Astrocyte (in vitro differentiated cells and primary cell): ENCODE measurements at regions not wholly inside any gene's neighbourhood (a gene's known extent, or its start where the extent isn't known, plus 50 kb on each side); places are given as distances from the start of the nearest gene placed in this dataset.

ENCODE experiments used
- DNase-seq: peaks from one replicate; pipeline ENCODE4 v3.0.0-alpha.2; 2010; ENCODE audit warnings: low read depth
- FAIRE-seq: peaks from 2 replicates; lab custom pipeline; 2011; peaks lifted over from hg19 to GRCh38; lab: Jason Lieb, UNC
- H2AFZ ChIP-seq: 2 replicates; pipeline ENCODE4 v1.6.0; 2012; ENCODE audit warnings: low read depth, low read length, inconsistent platforms
- H3K27ac ChIP-seq: 2 replicates; pipeline ENCODE4 v1.5.1; 2011; ENCODE audit warnings: low read depth, low read length, inconsistent platforms
- H3K27me3 ChIP-seq: 2 replicates; pipeline ENCODE4 v1.6.0; 2011; ENCODE audit warnings: low read length, inconsistent platforms; ENCODE audit not compliant: insufficient read depth
- H3K36me3 ChIP-seq: 2 replicates; pipeline ENCODE4 v1.5.1; 2011; ENCODE audit warnings: low read length, inconsistent platforms; ENCODE audit not compliant: insufficient read depth
- H3K4me1 ChIP-seq: 2 replicates; pipeline ENCODE4 v1.5.1; 2011; ENCODE audit warnings: low read length, inconsistent platforms; ENCODE audit not compliant: insufficient read depth
- H3K4me2 ChIP-seq: 2 replicates; pipeline ENCODE4 v1.6.0; 2012; ENCODE audit warnings: low read length, inconsistent platforms
- H3K4me3 ChIP-seq: 2 replicates; pipeline ENCODE4 v1.5.1; 2011; ENCODE audit warnings: low read depth, mild to moderate bottlenecking, low read length, inconsistent platforms; ENCODE audit not compliant: insufficient read depth
- H3K79me2 ChIP-seq: 2 replicates; pipeline ENCODE4 v1.6.0; 2012; ENCODE audit warnings: mild to moderate bottlenecking, low read length, inconsistent platforms; ENCODE audit not compliant: insufficient read depth
- H3K9ac ChIP-seq: 2 replicates; pipeline ENCODE4 v1.6.0; 2012; ENCODE audit warnings: mild to moderate bottlenecking, low read length, inconsistent platforms
- H3K9me3 ChIP-seq: 2 replicates; pipeline ENCODE4 v1.5.1; 2012; ENCODE audit warnings: low read depth, mild to moderate bottlenecking, low read length, inconsistent platforms; ENCODE audit not compliant: insufficient read depth
- H4K20me1 ChIP-seq: 2 replicates; pipeline ENCODE4 v1.6.0; 2012; ENCODE audit warnings: low read length, inconsistent platforms; ENCODE audit not compliant: insufficient read depth
- H3K27ac Mint-ChIP-seq: one replicate; pipeline ENCODE4 v1.8.0; 2021; ENCODE audit warnings: mild to moderate bottlenecking, mixed read lengths; ENCODE audit not compliant: unreplicated experiment
- H3K27me3 Mint-ChIP-seq: one replicate; pipeline ENCODE4 v1.8.0; 2021; ENCODE audit warnings: low read depth, mixed read lengths; ENCODE audit not compliant: unreplicated experiment
- H3K36me3 Mint-ChIP-seq: one replicate; pipeline ENCODE4 v1.8.0; 2021; ENCODE audit warnings: low read depth, mixed read lengths; ENCODE audit not compliant: unreplicated experiment
- H3K4me1 Mint-ChIP-seq: one replicate; pipeline ENCODE4 v1.8.0; 2021; ENCODE audit warnings: low read depth, mixed read lengths; ENCODE audit not compliant: unreplicated experiment
- H3K4me3 Mint-ChIP-seq: one replicate; pipeline ENCODE4 v1.8.0; 2021; ENCODE audit warnings: mild to moderate bottlenecking, moderate library complexity, mixed read lengths; ENCODE audit not compliant: unreplicated experiment
- H3K9me3 Mint-ChIP-seq: one replicate; pipeline ENCODE4 v1.8.0; 2021; ENCODE audit warnings: mild to moderate bottlenecking, mixed read lengths; ENCODE audit not compliant: unreplicated experiment
- CTCF ChIP-seq: IDR thresholded peaks from 2 replicates; pipeline ENCODE4 v1.5.1; 2011; ENCODE audit warnings: low read depth, mild to moderate bottlenecking, inconsistent platforms, low read length, moderate library complexity; ENCODE audit not compliant: insufficient read depth
- EZH2 ChIP-seq: IDR thresholded peaks from 2 replicates; pipeline ENCODE4 v1.6.1; 2012; ENCODE audit warnings: mild to moderate bottlenecking, low read length, inconsistent platforms; ENCODE audit not compliant: insufficient read depth

- Histone ChIP-seq H3K4me1 (peaks cover 15% of the 10 kb centered on the region), H2AFZ (no peak overlapping the region), H3K4me3 (no peak overlapping the region), H3K27me3 (no peaks in the 10 kb centered on the region), H3K79me2 (no peaks in the 10 kb centered on the region), H3K27ac (no peak overlapping the region), H3K36me3 (no peaks in the 10 kb centered on the region), H3K9me3 (no peaks in the 10 kb centered on the region), H3K9ac (no peak overlapping the region), H3K4me2 (no peak overlapping the region), H4K20me1 (no peaks in the 10 kb centered on the region)
- TF ChIP-seq EZH2 (no peak), CTCF (no peak)
- FAIRE-seq, result no peak
- Mint-ChIP-seq H3K9me3 (no peaks in the 10 kb centered on the region), H3K4me3 (no peak overlapping the region), H3K36me3 (no peaks in the 10 kb centered on the region), H3K4me1 (peaks cover 14% of the 10 kb centered on the region), H3K27ac (no peak overlapping the region), H3K27me3 (no peaks in the 10 kb centered on the region)
- DNase-seq, result no peak
These were observed 181.2 kb upstream of the PALMD start for GRCh38 chr1:99464738-99465137.

- H3K9me3 Mint-ChIP-seq, result no peaks in the 10 kb centered on the region
- no peaks in the 10 kb centered on the region for H3K27me3 Mint-ChIP-seq
- Histone ChIP-seq H3K4me2 (peak overlapping the region; percentile 57), H3K27me3 (no peaks in the 10 kb centered on the region), H3K4me3 (no peak overlapping the region), H3K27ac (peak overlapping the region; percentile 31), H3K9me3 (no peaks in the 10 kb centered on the region), H3K9ac (no peak overlapping the region), H3K4me1 (peaks cover 15% of the 10 kb centered on the region), H4K20me1 (no peaks in the 10 kb centered on the region), H3K36me3 (no peaks in the 10 kb centered on the region), H2AFZ (no peak overlapping the region), H3K79me2 (no peaks in the 10 kb centered on the region)
- TF ChIP-seq CTCF (no peak), EZH2 (no peak)
- no peak overlapping the region for H3K27ac Mint-ChIP-seq
- DNase-seq, result peak; percentile 92
- peaks cover 16% of the 10 kb centered on the region for H3K4me1 Mint-ChIP-seq
- no peaks in the 10 kb centered on the region for H3K36me3 Mint-ChIP-seq
- H3K4me3 Mint-ChIP-seq, result no peak overlapping the region
- peak; percentile 90 for FAIRE-seq
These were observed 180.6 kb upstream of the PALMD start for GRCh38 chr1:99465176-99465900.

- no peaks in the 10 kb centered on the region for H3K36me3 ChIP-seq
- H3K4me3 ChIP-seq, result no peak overlapping the region
- Mint-ChIP-seq H3K4me1 (peaks cover 16% of the 10 kb centered on the region), H3K27me3 (no peaks in the 10 kb centered on the region), H3K36me3 (no peaks in the 10 kb centered on the region), H3K9me3 (no peaks in the 10 kb centered on the region), H3K4me3 (no peak overlapping the region), H3K27ac (no peak overlapping the region)
- H3K9me3 ChIP-seq, result no peaks in the 10 kb centered on the region
- no peak for DNase-seq
- no peaks in the 10 kb centered on the region for H4K20me1 ChIP-seq
- H3K79me2 ChIP-seq, result no peaks in the 10 kb centered on the region
- H3K4me2 ChIP-seq, result no peak overlapping the region
- H3K27ac ChIP-seq, result no peak overlapping the region
- H3K4me1 ChIP-seq, result peaks cover 15% of the 10 kb centered on the region
- TF ChIP-seq CTCF (no peak), EZH2 (no peak)
- no peaks in the 10 kb centered on the region for H3K27me3 ChIP-seq
- no peak overlapping the region for H3K9ac ChIP-seq
- FAIRE-seq, result no peak
- H2AFZ ChIP-seq, result no peak overlapping the region
These were observed 178.3 kb upstream of the PALMD start for GRCh38 chr1:99467645-99468044.
